Endothelial cell of umbilical vein (primary cell): ENCODE measurements at regions not wholly inside any gene's neighbourhood (a gene's known extent, or its start where the extent isn't known, plus 50 kb on each side); places are given as distances from the start of the nearest gene placed in this dataset.

Experiments
- BruUV-seq: library from RNA; stranded (reverse); fragments of 400-500 nt; replicated peaks from 2 replicates; lab custom pipeline; 2021; lab: Mats Ljungman, UMichigan
- CTCF ChIA-PET: fragments of 300-600, 350-600 bp; sonication (Branson Sonifier 250); formaldehyde crosslinking; loops from one replicate; lab custom pipeline; 2021; ENCODE audit warnings: antibody characterized with exemption, inconsistent platforms; lab: Charles Lee
- POLR2A ChIA-PET: fragments of 300-600, 350-600 bp; sonication (Branson Sonifier 250); formaldehyde crosslinking; loops from one replicate; lab custom pipeline; 2021; ENCODE audit warnings: antibody characterized with exemption, inconsistent platforms; lab: Charles Lee
- DNase-seq: peaks from one replicate; pipeline ENCODE4 v3.0.0-alpha.2; 2011; ENCODE audit warnings: low read depth, low spot score
- FAIRE-seq: peaks from 2 replicates; lab custom pipeline; 2011; peaks lifted over from hg19 to GRCh38; lab: Jason Lieb, UNC
- H2AFZ ChIP-seq: 2 replicates; pipeline ENCODE4 v1.6.0; 2012; ENCODE audit warnings: low read depth, low read length, control low read depth, inconsistent platforms
- H3K27ac ChIP-seq: 2 replicates; pipeline ENCODE4 v1.5.1; 2011; ENCODE audit warnings: low read depth, mild to moderate bottlenecking, control low read depth, low read length, moderate library complexity; ENCODE audit not compliant: insufficient read depth
- H3K27me3 ChIP-seq, 2 experiments: 2 replicates each; pipeline versions ENCODE4 v1.6.0 to v1.6.1; 2011; ENCODE audit warnings: low read length in 2 of 2, mixed read lengths in 1 of 2; ENCODE audit not compliant: control insufficient read depth in 2 of 2, insufficient read depth in 2 of 2
- H3K36me3 ChIP-seq, 2 experiments: 2 replicates in 1 of 2; 3 replicates in 1 of 2; pipeline ENCODE4 v1.5.1; 2011; ENCODE audit warnings: low read length in 2 of 2, mild to moderate bottlenecking in 1 of 2, moderate library complexity in 1 of 2; ENCODE audit not compliant: control insufficient read depth in 2 of 2, insufficient read depth in 2 of 2; ENCODE audit errors: extremely low read depth in 1 of 2
- H3K4me1 ChIP-seq: 3 replicates; pipeline ENCODE4 v1.5.1; 2011; ENCODE audit warnings: mild to moderate bottlenecking, low read length; ENCODE audit not compliant: control insufficient read depth, insufficient read depth; ENCODE audit errors: extremely low read depth
- H3K4me2 ChIP-seq: 2 replicates; pipeline ENCODE4 v1.6.1; 2011; ENCODE audit warnings: low read length, control low read depth, mixed read lengths; ENCODE audit not compliant: insufficient read depth
- H3K4me3 ChIP-seq, 3 experiments: fragments of 200-600 bp in 1 of 3; sonication (generic), shearing (Covaris generic) in 1 of 3; replicated peaks in 1 of 3; 2 replicates each; pipeline ENCODE4 v1.5.1; 2011 to 2016; ENCODE audit warnings: control low read depth in 3 of 3, low read length in 3 of 3, mild to moderate bottlenecking in 2 of 3, inconsistent platforms in 1 of 3, low read depth in 1 of 3, moderate library complexity in 1 of 3; ENCODE audit not compliant: insufficient read depth in 1 of 3
- H3K79me2 ChIP-seq: 2 replicates; pipeline ENCODE4 v1.6.0; 2012; ENCODE audit warnings: low read length, inconsistent platforms; ENCODE audit not compliant: control insufficient read depth, insufficient read depth
- H3K9ac ChIP-seq: replicated peaks from 2 replicates; pipeline ENCODE3; 2011; ENCODE audit warnings: low read length, control low read depth; ENCODE audit not compliant: insufficient read depth; ENCODE audit errors: extremely low read depth
- H3K9me1 ChIP-seq: replicated peaks from 3 replicates; pipeline ENCODE4 v1.6.0; 2011; ENCODE audit warnings: mild to moderate bottlenecking, low read length; ENCODE audit not compliant: control insufficient read depth, insufficient read depth; ENCODE audit errors: extremely low read depth
- H3K9me3 ChIP-seq: replicated peaks from 2 replicates; pipeline ENCODE4 v1.5.1; 2012; ENCODE audit warnings: low read length, inconsistent platforms; ENCODE audit not compliant: control insufficient read depth, insufficient read depth
- H4K20me1 ChIP-seq: replicated peaks from 2 replicates; pipeline ENCODE3; 2011; ENCODE audit warnings: mild to moderate bottlenecking, low read length; ENCODE audit not compliant: control insufficient read depth, insufficient read depth; ENCODE audit errors: extremely low read depth
- EZH2 ChIP-seq: IDR thresholded peaks from 2 replicates; pipeline ENCODE4 v1.6.1; 2012; ENCODE audit warnings: borderline replicate concordance, low read depth, mild to moderate bottlenecking, moderate library complexity, low read length, inconsistent platforms; ENCODE audit not compliant: severe bottlenecking
- FOS ChIP-seq: IDR thresholded peaks from 2 replicates; pipeline ENCODE4 v1.6.1; 2011; ENCODE audit warnings: mild to moderate bottlenecking, low read length, moderate library complexity, borderline replicate concordance; ENCODE audit not compliant: insufficient read depth
- GATA2 ChIP-seq: IDR thresholded peaks from 2 replicates; pipeline ENCODE4 v1.7.0; 2011; ENCODE audit warnings: low read depth, mild to moderate bottlenecking, moderate library complexity, mixed read lengths, low read length; ENCODE audit not compliant: insufficient read length, insufficient read depth
- JUN ChIP-seq: IDR thresholded peaks from 2 replicates; pipeline ENCODE4 v1.6.1; 2011; ENCODE audit warnings: borderline replicate concordance, low read depth; ENCODE audit not compliant: insufficient read length, insufficient read depth
- MYC ChIP-seq: IDR thresholded peaks from one replicate; pipeline ENCODE4 v1.6.1; 2011; ENCODE audit warnings: mild to moderate bottlenecking, low read depth, low read length
- POLR2A ChIP-seq: IDR thresholded peaks from 2 replicates; pipeline ENCODE4 v1.6.1; 2012; ENCODE audit warnings: low read depth, mild to moderate bottlenecking, control low read depth, low read length
- POLR2AphosphoS5 ChIP-seq: IDR thresholded peaks from 2 replicates; pipeline ENCODE4 v1.6.1; 2012; ENCODE audit warnings: low read depth, mild to moderate bottlenecking, control low read depth, low read length, moderate library complexity; ENCODE audit not compliant: insufficient read depth
- dilution Hi-C: fragments of 300-500 bp; cut with MboI; formaldehyde crosslinking; loops from one replicate; pipeline ENCODE4 v1.15.0; 2019; ENCODE audit warnings: low sequenced_read_pairs; ENCODE audit not compliant: extremely low pct_ligation_motif_present
- intact Hi-C: fragments of 100-400 bp; cut with micrococcal nuclease; formaldehyde crosslinking; loops from one replicate; pipeline ENCODE4 v1.10.0; 2022
- TF ChIP-seq, protein P1 (sequence below): IDR thresholded peaks from 2 replicates; pipeline ENCODE4 v1.6.1; 2011; ENCODE audit not compliant: insufficient read depth, insufficient read length
- TF ChIP-seq, protein P2 (sequence below), 2 donors: IDR thresholded peaks; 1 replicate in 1 of 2; 2 replicates in 1 of 2; pipeline ENCODE4 v1.5.1; 2011; ENCODE audit warnings: low read length in 2 of 2, mild to moderate bottlenecking in 2 of 2, moderate library complexity in 2 of 2, control low read depth in 1 of 2, inconsistent platforms in 1 of 2, low read depth in 1 of 2; ENCODE audit not compliant: insufficient read depth in 1 of 2; ENCODE audit errors: extremely low read depth in 1 of 2

DNA sequence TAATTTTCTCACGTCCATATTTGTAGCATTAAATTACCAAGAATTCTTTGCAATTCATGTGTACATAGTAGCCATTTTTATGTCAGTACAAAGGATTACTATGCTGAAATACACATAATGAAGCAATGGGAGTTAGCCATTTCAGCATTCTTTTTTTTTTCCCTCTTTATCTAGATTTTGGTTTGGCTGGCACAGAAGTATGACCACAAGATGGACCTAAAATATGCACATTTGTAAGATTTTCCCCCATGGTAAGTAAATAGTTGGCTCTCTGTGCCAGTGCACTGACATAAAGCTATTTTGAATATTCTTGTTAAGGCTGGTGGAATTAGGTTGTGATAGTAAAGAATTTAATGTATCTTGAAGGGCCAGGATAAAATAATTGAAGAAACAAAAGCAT, 486.1 kb upstream of the BTBD3 start:
- ChIA-PET CTCF (no interaction called here), POLR2A (no interaction called here)
- BruUV-seq: no TSS peak
- dilution Hi-C loops (no loop called here), intact Hi-C loops (no loop called here)
- Histone ChIP-seq H3K36me3 (no peaks in the 10 kb centered on the region), H4K20me1 (no peaks in the 10 kb centered on the region), H3K27ac (no peak overlapping the region), H3K4me1 (no peaks in the 10 kb centered on the region), H2AFZ (no peak overlapping the region), H3K4me2 (no peak overlapping the region), H3K27me3 (no peaks in the 10 kb centered on the region), H3K9me3 (no peaks in the 10 kb centered on the region), H3K4me3 (no peak overlapping the region), H3K9me1 (no peaks in the 10 kb centered on the region), H3K79me2 (no peaks in the 10 kb centered on the region), H3K9ac (no peak overlapping the region)
- DNase-seq (no peak), FAIRE-seq (no peak)
- TF ChIP-seq POLR2AphosphoS5: no peak
- TF ChIP-seq POLR2A: no peak
- TF ChIP-seq, protein P1, sequence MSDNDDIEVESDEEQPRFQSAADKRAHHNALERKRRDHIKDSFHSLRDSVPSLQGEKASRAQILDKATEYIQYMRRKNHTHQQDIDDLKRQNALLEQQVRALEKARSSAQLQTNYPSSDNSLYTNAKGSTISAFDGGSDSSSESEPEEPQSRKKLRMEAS: no peak
- TF ChIP-seq, protein P2, sequence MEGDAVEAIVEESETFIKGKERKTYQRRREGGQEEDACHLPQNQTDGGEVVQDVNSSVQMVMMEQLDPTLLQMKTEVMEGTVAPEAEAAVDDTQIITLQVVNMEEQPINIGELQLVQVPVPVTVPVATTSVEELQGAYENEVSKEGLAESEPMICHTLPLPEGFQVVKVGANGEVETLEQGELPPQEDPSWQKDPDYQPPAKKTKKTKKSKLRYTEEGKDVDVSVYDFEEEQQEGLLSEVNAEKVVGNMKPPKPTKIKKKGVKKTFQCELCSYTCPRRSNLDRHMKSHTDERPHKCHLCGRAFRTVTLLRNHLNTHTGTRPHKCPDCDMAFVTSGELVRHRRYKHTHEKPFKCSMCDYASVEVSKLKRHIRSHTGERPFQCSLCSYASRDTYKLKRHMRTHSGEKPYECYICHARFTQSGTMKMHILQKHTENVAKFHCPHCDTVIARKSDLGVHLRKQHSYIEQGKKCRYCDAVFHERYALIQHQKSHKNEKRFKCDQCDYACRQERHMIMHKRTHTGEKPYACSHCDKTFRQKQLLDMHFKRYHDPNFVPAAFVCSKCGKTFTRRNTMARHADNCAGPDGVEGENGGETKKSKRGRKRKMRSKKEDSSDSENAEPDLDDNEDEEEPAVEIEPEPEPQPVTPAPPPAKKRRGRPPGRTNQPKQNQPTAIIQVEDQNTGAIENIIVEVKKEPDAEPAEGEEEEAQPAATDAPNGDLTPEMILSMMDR (IDR thresholded peaks at IDR 0.05; ENCODE audit: extremely low read depth in 1 of 2, insufficient read depth in 1 of 2, low read depth in 1 of 2, low read length in 2 of 2): no peak
- no peak for TF ChIP-seq FOS
- no peak for TF ChIP-seq MYC
- TF ChIP-seq GATA2: no peak
- no peak for TF ChIP-seq JUN
- no peak for TF ChIP-seq EZH2
